ENCODE measurements at regions not wholly inside any gene's neighbourhood (a gene's known extent, or its start where the extent isn't known, plus 50 kb on each side); places are given as distances from the start of the nearest gene placed in this dataset.
A peak's percentile ranks its signal among the peaks of the same experiment; 100 is the strongest.

DNA sequence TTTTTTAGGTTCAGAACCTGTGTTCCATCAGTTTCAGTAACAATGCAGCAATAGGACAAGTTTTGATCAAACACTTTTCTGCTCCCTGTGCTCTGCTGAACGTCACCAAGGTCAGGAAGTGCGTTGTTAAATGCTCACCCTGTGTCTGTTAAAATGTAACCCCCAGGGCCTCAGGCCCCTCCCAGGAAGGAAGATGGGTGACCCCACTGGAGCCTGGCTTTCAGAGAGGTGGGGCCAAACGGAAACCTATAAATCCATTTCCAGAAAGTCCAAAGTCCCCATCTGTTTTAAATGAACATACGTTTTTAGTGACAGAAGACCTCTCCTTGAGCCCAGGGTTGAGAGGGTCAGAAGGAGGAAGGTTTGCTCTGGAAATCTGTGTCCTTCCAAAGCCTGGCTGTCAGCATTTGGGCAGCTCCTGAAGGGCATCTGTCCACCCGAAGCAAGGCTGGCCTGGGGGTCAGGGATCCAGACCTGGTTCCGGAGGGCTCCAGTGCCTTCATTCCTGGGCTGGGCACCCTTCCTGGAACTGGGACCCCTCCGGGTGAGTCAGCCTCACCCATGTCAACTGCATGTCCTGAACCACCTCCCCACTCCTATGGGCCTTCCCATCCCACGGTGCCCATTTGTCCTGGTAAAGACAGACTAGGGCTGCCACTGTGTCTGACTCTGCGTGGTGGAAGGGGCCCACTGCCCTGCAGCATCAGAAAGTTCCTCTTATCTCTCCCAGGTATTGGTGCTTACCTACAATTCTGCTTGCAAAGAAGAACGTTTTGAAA is 117.4 kb upstream of the COPS8 start (continued):
- TF ChIP-seq AKNA (CRISPR knock-in tag; IDR thresholded peaks at IDR 0.05; ENCODE audit: borderline replicate concordance) (no peak), POLR2AphosphoS5 (IDR thresholded peaks at IDR 0.05; ENCODE audit: low read depth, low read length) (peak; percentile 93), BCL6 (CRISPR knock-in tag; IDR thresholded peaks at IDR 0.05) (no peak), ZNF580 (CRISPR knock-in tag; IDR thresholded peaks at IDR 0.05; ENCODE audit: borderline replicate concordance, low read depth) (peak; percentile 35; the same call in 1 of the 2 replicates), GFI1 (CRISPR knock-in tag; IDR thresholded peaks at IDR 0.05; ENCODE audit: borderline replicate concordance) (0 out of 2 replicates have a peak, but pooled peaks have one; percentile 53), YEATS4 (CRISPR knock-in tag; IDR thresholded peaks at IDR 0.05; ENCODE audit: borderline replicate concordance) (no peak; the same call in 1 of the 2 replicates), TEAD3 (CRISPR knock-in tag; optimal IDR thresholded peaks at IDR 0.05; ENCODE audit: borderline replicate concordance) (peak; percentile 22), YEATS2 (CRISPR knock-in tag; IDR thresholded peaks at IDR 0.05; ENCODE audit: borderline replicate concordance) (no peak; the same call in 1 of the 2 replicates), RFXAP (CRISPR knock-in tag; IDR thresholded peaks at IDR 0.05; ENCODE audit: borderline replicate concordance) (no peak; the same call in 1 of the 2 replicates), NCOA5 (CRISPR knock-in tag; IDR thresholded peaks at IDR 0.05) (no peak), U2AF1 (optimal IDR thresholded peaks at IDR 0.05; ENCODE audit: low read depth, low read length) (no peak), SRY (CRISPR knock-in tag; IDR thresholded peaks at IDR 0.05) (no peak; the same call in 1 of the 2 replicates), ZNF737 (CRISPR knock-in tag; IDR thresholded peaks at IDR 0.05; ENCODE audit: borderline replicate concordance) (no peak), KLF6 (CRISPR knock-in tag; IDR thresholded peaks at IDR 0.05) (no peak), GABPB1 (CRISPR knock-in tag; IDR thresholded peaks at IDR 0.05) (peak; percentile 65), ZNF337 (CRISPR knock-in tag; IDR thresholded peaks at IDR 0.05; ENCODE audit: borderline replicate concordance, low read depth) (no peak), SMC3 (IDR thresholded peaks at IDR 0.05; ENCODE audit: low read length) (no peak; the same call in 1 of the 2 replicates), ZNF546 (CRISPR knock-in tag; conservative IDR thresholded peaks at IDR 0.05) (no peak)
- TF ChIP-seq, protein P1, sequence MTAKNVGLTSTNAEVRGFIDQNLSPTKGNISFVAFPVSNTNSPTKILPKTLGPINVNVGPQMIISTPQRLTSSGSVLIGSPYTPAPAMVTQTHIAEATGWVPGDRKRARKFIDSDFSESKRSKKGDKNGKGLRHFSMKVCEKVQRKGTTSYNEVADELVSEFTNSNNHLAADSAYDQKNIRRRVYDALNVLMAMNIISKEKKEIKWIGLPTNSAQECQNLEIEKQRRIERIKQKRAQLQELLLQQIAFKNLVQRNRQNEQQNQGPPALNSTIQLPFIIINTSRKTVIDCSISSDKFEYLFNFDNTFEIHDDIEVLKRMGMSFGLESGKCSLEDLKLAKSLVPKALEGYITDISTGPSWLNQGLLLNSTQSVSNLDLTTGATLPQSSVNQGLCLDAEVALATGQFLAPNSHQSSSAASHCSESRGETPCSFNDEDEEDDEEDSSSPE (CRISPR knock-in tag; IDR thresholded peaks at IDR 0.05) = no peak
- TF ChIP-seq, protein P2, sequence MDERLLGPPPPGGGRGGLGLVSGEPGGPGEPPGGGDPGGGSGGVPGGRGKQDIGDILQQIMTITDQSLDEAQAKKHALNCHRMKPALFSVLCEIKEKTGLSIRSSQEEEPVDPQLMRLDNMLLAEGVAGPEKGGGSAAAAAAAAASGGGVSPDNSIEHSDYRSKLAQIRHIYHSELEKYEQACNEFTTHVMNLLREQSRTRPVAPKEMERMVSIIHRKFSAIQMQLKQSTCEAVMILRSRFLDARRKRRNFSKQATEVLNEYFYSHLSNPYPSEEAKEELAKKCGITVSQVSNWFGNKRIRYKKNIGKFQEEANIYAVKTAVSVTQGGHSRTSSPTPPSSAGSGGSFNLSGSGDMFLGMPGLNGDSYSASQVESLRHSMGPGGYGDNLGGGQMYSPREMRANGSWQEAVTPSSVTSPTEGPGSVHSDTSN (CRISPR knock-in tag; IDR thresholded peaks at IDR 0.05) = 0 out of 2 replicates have a peak, but pooled peaks have one; percentile 2
- TF ChIP-seq, protein P3, sequence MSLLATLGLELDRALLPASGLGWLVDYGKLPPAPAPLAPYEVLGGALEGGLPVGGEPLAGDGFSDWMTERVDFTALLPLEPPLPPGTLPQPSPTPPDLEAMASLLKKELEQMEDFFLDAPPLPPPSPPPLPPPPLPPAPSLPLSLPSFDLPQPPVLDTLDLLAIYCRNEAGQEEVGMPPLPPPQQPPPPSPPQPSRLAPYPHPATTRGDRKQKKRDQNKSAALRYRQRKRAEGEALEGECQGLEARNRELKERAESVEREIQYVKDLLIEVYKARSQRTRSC (CRISPR knock-in tag; IDR thresholded peaks at IDR 0.05; ENCODE audit: low read depth) = peak; percentile 76; the same call in 1 of the 2 replicates

Measured in HepG2 (cell line).